ENCODE measurements at regions not wholly inside any gene's neighbourhood (a gene's known extent, or its start where the extent isn't known, plus 50 kb on each side); places are given as distances from the start of the nearest gene placed in this dataset.

GRCh38 chr4:63558709-63559108, 850.5 kb downstream of the TECRL start:
- Histone ChIP-seq H3K27me3 (no peaks in the 10 kb centered on the region), H3K4me3 (no peak overlapping the region), H3K36me3 (ENCODE audit: low read depth, missing control alignments) (no peaks in the 10 kb centered on the region), H3K9me3 (no peaks in the 10 kb centered on the region), H3K4me1 (no peaks in the 10 kb centered on the region), H3K27ac (no peak overlapping the region)
- intact Hi-C loops (cut with DNase I; ENCODE audit: low total_unique reads): no loop called here
- DNase-seq: no peak
- no peak for TF ChIP-seq POLR2A (IDR thresholded peaks at IDR 0.05)
- TF ChIP-seq, protein P1, sequence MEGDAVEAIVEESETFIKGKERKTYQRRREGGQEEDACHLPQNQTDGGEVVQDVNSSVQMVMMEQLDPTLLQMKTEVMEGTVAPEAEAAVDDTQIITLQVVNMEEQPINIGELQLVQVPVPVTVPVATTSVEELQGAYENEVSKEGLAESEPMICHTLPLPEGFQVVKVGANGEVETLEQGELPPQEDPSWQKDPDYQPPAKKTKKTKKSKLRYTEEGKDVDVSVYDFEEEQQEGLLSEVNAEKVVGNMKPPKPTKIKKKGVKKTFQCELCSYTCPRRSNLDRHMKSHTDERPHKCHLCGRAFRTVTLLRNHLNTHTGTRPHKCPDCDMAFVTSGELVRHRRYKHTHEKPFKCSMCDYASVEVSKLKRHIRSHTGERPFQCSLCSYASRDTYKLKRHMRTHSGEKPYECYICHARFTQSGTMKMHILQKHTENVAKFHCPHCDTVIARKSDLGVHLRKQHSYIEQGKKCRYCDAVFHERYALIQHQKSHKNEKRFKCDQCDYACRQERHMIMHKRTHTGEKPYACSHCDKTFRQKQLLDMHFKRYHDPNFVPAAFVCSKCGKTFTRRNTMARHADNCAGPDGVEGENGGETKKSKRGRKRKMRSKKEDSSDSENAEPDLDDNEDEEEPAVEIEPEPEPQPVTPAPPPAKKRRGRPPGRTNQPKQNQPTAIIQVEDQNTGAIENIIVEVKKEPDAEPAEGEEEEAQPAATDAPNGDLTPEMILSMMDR (IDR thresholded peaks at IDR 0.05): no peak

GRCh38 chr4:63556332-63556731, 852.9 kb downstream of the TECRL start:
- no peak overlapping the region for H3K4me3 ChIP-seq
- 67 to 74% methylated on average over 4 of the region's 4 CpGs for WGBS, 2 donors
- H3K4me1 ChIP-seq: no peaks in the 10 kb centered on the region
- no peak overlapping the region for H3K27ac ChIP-seq
- intact Hi-C loops (cut with DNase I; ENCODE audit: low total_unique reads): no loop called here
- no peak for TF ChIP-seq POLR2A (IDR thresholded peaks at IDR 0.05)
- TF ChIP-seq, protein P1 (IDR thresholded peaks at IDR 0.05): no peak
- no peaks in the 10 kb centered on the region for H3K36me3 ChIP-seq (ENCODE audit: low read depth, missing control alignments)
- H3K9me3 ChIP-seq: no peaks in the 10 kb centered on the region
- DNase-seq: no peak
- no peaks in the 10 kb centered on the region for H3K27me3 ChIP-seq

GRCh38 chr4:63553123-63553522, 856.1 kb downstream of the TECRL start:
- Histone ChIP-seq H3K4me1 (no peaks in the 10 kb centered on the region), H3K36me3 (ENCODE audit: low read depth, missing control alignments) (no peaks in the 10 kb centered on the region), H3K27me3 (no peaks in the 10 kb centered on the region), H3K4me3 (no peak overlapping the region), H3K27ac (no peak overlapping the region), H3K9me3 (no peaks in the 10 kb centered on the region)
- TF ChIP-seq POLR2A (IDR thresholded peaks at IDR 0.05): no peak
- TF ChIP-seq, protein P1 (IDR thresholded peaks at IDR 0.05): no peak
- intact Hi-C loops (cut with DNase I; ENCODE audit: low total_unique reads): no loop called here
- DNase-seq: no peak

DNA sequence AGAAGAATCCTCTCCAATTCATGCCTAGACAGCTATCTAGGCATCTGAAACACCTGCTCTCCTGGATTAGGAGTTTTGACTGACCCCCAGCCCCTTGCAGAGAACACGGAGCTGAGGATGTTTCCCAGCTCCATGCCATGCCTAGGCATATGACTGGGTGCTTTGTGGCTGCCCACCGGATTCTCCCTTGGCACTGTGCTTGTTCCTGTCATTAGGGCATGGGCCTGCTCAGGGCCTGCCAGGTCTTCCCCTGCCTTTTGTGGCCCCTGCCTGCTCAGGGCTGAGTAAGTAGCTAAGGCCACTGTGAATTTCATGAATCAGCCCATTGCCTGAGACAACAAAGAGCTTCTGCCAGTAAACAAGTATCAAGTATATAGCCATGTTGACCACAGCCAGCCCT, 867.4 kb downstream of the TECRL start:
- TF ChIP-seq, protein P1 (IDR thresholded peaks at IDR 0.05): no peak
- no peak for TF ChIP-seq POLR2A (IDR thresholded peaks at IDR 0.05)
- 67 to 84% methylated on average over 1 to 2 of the region's 2 CpGs for WGBS, 2 donors
- Histone ChIP-seq H3K4me1 (no peaks in the 10 kb centered on the region), H3K27me3 (no peaks in the 10 kb centered on the region), H3K4me3 (no peak overlapping the region), H3K9me3 (no peaks in the 10 kb centered on the region), H3K36me3 (ENCODE audit: low read depth, missing control alignments) (no peaks in the 10 kb centered on the region), H3K27ac (no peak overlapping the region)
- intact Hi-C loops (cut with DNase I; ENCODE audit: low total_unique reads): no loop called here
- DNase-seq: no peak

DNA sequence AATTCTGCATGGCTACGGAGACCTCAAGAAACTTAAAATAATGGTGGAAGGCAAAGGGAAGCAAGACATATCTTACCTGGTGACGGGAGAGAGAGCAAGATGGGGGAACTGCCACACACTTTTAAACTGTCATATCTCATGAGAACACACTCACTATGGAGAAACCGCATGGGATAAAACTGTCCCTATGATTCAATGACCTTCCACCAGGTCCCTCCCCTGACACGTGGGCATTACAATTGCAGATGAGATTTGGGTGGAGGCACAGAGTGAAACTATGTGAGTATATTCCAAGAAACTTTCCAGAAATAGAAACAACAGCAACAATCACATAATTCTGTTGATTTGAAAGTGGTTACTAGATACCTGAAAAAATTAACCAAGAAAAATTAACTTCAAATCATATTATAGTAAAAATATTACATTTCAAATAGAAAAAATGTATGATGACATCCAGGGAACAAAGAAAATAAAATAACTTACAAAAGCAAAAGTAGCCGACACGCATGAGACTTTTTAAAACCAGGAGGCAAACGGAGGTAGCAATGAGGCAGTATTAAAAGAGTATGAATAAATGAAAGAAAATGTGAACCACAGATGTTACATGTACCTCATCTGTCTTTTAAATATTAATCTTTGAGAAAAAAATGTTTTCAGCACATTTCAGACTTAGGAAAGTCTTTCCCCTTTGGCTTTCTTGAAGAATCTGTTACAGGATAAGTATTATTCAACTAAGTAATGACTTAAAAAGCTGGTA, 879.5 kb downstream of the TECRL start:
- 68 to 72% methylated on average over 7 of the region's 7 CpGs for WGBS, 2 donors
- intact Hi-C loops (cut with DNase I; ENCODE audit: low total_unique reads): no loop called here
- no peak for TF ChIP-seq POLR2A (IDR thresholded peaks at IDR 0.05)
- TF ChIP-seq, protein P1 (IDR thresholded peaks at IDR 0.05): no peak

More for the DNA sequence above, 879.5 kb downstream of the TECRL start:
- Histone ChIP-seq H3K4me3 (no peak overlapping the region), H3K27ac (no peak overlapping the region), H3K9me3 (no peaks in the 10 kb centered on the region), H3K27me3 (no peaks in the 10 kb centered on the region), H3K4me1 (no peaks in the 10 kb centered on the region), H3K36me3 (ENCODE audit: low read depth, missing control alignments) (no peaks in the 10 kb centered on the region)
- DNase-seq: no peak

Measured in testis (tissue), 2 donors.